ENCODE measurements at regions not wholly inside any gene's neighbourhood (a gene's known extent, or its start where the extent isn't known, plus 50 kb on each side); places are given as distances from the start of the nearest gene placed in this dataset.

DNA sequence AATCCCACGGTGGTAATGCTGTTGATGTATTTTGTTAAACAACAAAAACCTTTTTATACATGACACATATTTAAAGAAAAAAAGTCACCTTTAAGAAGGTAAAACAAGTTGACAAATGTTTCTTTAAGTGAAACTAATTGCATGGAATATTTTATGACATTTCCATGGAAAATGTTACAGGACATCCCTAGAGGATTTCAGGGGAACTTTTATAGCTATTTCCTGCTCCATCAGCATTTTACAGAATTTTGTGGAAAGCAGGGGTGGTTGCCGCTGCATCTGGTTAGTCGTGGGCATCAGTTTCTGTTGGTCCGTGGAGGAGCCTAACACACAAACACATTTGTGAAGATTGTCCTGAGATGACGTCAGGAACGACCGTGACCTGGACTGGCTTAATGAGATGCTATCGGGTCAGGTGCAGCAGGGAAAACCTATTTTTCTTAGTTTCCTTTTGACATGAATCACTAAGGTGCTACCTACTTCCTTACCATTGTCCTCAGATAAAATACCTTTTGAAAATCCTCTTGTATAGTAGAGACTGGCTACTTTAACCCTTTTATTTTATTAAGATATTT lies 305.1 kb downstream of the MAP2K6 start:
- TF ChIP-seq EZH2 (IDR thresholded peaks at IDR 0.05; ENCODE audit: insufficient read depth, poor library complexity, severe bottlenecking) (no peak), EZH2phosphoT487 (IDR thresholded peaks at IDR 0.05; ENCODE audit: insufficient read depth, low read depth) (no peak)

All from GM23248 (cell line).